HG02870 (cell line): ENCODE measurements at regions not wholly inside any gene's neighbourhood (a gene's known extent, or its start where the extent isn't known, plus 50 kb on each side); places are given as distances from the start of the nearest gene placed in this dataset.
"Not testable (repeated sequence)": the region's sequence is repeated elsewhere in the genome, so short reads cannot be mapped to it uniquely, and the experiment has no call there.

Source experiments
- ATAC-seq: cut with Tn5 transposase; IDR thresholded peaks from one replicate; pipeline ENCODE4 v1.9.1; 2021; ENCODE audit warnings: mild to moderate bottlenecking, moderate library complexity; ENCODE audit not compliant: unreplicated experiment

DNA sequence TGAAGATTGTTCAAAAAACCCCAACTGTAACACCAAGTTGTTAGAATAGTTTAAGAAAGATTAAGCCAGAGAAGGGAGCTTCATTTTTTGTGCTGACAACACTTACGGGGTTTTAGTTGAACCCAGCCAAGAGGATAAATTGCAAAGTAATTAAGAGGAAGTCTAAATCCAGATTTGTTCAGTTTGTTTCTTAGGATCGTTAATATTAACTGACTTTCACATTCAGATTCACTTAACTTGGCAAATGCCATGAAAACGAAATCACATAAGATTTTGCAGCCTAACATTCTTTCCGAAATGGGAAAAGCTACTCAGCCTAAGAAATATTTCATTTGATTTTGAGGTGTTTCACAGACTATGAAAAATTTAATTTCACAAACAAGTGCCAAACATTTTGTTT, 511.3 kb downstream of the TRIML1 start:
- no peak for ATAC-seq

DNA sequence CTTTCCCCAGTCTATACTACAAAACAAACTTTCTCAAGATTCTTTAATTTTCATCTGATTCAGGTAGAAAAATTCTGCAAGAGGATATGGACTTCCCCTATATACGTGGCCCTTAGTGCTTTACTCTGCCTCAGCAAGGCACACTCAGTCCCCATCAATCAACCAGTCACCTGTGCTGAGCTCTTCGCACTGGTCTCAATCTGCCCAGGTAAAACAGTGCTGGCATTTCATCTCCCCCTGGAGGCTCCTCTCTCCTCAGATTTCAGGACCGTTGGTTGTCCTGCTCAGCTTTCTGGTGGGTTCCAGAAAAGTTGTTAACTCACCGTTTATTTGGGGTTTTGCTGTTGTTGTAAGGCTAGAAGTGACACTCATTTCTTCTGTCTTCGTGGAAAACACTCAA, 518.1 kb downstream of the TRIML1 start:
- no peak for ATAC-seq

DNA sequence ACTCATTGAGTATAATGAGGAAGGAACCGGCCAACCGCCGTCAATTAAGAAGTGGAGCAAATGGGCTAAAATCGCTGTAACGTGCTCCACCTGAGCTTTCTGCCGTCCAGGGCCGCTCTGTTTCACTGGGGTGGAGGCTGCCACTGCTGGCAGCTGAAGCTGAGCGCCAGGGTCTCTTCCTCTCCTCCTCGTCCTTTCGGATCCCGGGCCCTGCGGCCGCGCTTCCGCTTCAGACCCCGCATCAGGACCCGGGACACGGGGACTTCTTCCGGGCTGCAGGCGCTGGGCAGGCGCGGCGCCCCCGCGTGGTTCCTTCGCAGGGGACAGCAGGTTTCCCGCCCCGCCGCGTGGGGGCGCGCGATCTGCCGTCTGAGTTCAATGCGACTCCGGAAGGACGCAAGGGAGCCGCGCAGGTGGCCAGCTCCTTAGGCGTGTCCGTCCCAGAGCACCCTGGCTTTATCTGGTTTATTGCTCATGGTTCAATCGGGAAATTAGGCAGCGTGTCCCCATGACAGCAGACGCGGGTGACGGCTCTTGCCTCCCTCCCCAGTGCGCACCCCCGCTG, 519.8 kb downstream of the TRIML1 start:
- ATAC-seq: no peak

- no peak for ATAC-seq
These were observed 521.6 kb downstream of the TRIML1 start for GRCh38 chr4:188660796-188661195.

DNA sequence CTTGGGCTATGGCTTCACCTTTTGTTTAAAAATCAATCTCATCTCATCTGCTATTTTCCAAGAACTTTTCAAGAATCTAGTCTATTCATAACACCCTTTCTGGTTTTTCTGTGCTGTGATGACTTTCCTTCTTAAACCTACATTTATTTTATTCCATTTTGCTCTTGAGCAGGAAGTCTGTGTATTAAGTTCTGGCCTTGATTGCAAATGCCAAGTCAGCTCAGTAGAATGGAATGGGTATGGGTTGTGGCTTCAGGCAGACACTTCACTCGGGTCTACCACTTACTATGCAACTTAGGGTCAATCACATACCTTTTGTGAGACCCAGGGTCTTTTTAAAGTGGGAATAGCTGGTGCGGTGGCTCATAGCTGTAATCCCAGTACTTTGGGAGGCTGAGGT, 522.3 kb downstream of the TRIML1 start:
- ATAC-seq: no peak

DNA sequence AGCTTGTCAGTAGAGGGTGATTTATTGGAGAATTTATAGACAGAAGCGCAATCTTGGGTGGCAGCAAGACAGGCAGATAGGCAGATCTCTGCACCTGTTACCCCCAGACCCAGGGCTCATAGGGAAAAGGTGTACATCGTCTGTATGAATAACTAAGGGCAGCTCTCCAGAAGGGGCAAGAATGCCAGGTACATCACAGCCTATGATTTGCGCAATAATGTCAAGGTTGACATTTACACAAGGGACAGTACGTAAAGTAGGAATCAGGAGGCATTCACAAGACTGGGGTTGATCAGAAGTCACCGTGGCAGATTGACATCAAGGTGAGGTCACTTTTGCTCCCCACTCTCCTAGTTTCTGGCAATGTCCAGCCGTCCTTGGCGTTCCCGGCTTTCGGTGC, 524.1 kb downstream of the TRIML1 start:
- no peak for ATAC-seq

DNA sequence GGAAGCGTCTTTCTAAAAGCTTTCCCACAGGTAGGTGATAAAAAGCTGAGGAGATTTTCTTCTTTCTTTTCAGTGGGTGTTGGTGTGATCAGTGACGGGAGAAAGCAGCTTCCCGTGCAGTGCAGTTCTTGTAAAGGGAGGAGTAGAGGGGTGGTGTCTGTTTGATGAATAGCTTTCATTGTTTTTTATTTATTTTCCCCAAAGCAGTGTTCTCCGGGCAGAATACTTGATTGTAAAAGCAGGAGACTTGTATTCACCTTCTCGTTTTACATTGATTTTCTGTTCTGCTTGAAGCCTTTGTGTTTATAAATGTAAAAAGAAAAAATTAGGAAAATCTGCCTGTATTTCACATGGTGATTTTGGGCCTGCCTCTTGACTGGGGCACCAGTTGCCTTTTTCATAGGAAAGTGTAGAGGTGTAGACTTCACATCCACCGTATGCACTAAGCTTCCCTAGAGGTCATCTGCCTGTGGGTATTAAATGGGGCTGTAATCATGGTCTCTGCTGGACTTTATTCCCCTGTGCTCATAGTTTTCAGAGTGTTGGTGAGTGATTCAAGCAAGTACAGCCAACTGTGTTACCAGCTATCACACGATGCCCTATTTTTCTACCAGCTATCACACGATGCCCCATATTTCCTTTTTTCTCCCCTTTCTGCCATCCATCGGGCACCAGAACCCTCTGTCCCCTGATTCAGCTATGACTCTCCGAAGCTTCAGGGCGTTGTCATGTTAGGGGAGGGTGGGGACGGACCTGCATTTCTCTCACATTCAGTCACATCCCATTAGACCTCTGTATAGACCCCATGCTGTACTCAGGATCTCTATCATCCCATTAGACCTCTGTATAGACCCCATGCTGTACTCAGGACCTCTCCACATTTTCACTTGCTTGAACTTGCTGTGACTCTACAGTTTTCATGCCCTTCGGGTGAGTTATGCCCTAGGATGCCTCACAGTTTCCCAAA, 526.5 kb downstream of the TRIML1 start:
- no peak for ATAC-seq

DNA sequence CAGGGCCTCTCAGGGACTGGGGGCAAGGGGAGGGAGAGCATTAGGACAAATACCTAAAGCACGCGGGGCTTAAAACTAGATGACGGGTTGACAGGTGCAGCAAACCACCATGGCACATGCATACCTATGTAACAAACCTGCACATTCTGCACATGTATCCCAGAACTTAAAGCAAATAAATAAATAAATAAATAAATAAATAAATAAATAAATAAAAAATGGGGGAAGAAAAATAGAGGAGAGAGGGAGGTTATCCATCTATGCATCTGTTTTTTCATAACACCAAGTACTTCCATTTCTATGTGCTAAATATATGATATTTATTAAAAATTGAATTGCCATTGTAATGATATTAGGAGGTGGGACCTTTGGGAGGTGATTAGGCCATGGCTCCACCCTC, 539.5 kb downstream of the TRIML1 start:
- ATAC-seq: not testable (repeated sequence)

- ATAC-seq: no peak
These were observed 540.9 kb downstream of the TRIML1 start for GRCh38 chr4:188680004-188680666.

DNA sequence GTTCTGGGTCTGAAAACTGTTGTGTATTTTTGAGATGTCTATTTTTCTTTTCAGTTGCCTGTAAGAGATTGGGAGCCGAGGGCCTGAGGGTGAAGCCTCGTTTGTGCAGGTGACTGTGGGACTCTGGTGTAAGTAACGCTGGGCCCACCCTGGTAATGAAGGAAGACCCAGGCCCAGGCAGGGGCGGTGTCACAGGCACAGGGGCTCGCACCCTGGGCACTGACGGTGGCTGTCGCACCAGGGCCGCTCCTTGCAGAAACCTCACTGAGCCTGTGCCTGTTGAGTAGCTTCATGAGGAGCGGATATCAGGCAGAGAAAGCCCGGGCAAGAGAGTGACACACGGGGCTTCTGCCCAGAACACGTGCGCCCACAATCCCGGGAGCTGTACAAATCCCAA, 541.4 kb downstream of the TRIML1 start:
- no peak for ATAC-seq

DNA sequence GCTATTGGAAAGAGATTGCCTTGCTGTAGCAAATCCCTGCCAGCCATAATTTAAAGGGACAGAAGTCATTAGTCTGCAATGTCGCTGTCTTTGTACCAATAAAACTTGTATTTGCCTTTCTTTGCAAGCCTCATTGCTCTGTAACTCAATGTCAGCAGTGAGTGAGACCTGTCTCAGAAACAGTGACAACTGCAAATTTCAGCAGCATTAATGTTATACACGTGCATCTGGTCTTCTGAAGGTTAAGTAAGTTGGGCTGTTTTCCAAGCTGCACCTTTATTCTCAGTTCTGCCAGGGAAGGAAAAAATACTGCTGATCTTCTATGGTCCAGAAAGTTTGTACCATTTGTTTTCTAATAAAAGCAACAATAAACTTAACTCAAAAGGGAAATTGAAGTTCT, 543.1 kb downstream of the TRIML1 start:
- ATAC-seq: no peak

DNA sequence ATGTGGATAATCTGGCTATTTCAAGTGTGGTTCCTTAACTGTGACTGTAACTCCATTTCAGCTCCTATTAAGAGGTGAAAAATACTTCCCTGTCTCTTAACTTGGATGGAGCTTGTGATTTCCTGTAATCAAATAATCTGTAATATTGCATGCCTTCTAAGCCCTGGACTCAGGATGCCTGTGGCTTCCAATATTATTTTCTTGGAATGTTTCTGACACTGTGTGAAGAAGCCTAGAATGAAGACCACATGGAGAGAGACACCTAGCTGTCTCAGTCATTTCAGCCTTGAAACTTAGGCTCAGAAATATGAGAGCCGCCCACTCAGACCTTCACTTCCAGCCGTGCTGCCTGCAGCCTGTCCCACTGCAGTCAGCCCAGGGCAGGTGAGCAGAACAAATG, 544.3 kb downstream of the TRIML1 start:
- ATAC-seq: no peak

DNA sequence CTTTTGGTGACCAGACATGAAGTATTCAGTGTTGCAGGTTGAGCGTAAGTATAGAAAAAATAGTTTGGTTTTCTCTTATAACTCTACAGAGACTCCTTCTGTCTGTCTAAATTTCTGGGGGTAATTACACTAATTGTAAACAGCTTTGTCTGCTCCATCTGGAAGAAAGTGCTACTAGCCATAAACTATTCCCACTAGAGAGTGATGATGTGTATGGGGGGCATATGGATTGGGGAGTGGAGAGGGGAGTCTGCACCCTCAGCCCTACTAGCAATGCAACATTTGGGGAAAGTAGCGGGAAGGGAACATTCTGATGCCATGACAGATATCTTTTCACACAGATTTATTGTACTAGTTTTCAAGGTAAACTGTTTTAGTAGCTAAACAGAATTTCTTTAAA, 549.7 kb downstream of the TRIML1 start:
- ATAC-seq: no peak

DNA sequence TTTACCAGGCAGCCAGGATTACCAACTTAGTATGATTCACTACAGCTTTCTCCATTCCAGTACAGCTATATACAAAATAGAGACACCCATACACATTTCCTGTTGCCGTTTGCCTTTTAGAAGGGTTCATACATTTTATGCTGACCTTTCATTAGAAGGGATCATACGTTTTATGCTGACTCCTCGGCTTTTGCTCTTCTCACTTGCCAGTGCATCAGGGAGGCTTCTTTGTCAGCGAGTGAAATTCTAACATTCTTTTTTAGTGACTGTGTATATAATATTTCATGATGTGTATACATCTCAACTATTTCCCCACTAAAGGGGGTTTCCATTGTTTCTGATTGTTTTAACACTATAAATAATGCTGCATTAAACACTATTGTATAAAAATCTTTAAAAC, 552.6 kb downstream of the TRIML1 start:
- no peak for ATAC-seq

GRCh38 chr4:188695261-188695660, 556.0 kb downstream of the TRIML1 start:
- no peak for ATAC-seq

DNA sequence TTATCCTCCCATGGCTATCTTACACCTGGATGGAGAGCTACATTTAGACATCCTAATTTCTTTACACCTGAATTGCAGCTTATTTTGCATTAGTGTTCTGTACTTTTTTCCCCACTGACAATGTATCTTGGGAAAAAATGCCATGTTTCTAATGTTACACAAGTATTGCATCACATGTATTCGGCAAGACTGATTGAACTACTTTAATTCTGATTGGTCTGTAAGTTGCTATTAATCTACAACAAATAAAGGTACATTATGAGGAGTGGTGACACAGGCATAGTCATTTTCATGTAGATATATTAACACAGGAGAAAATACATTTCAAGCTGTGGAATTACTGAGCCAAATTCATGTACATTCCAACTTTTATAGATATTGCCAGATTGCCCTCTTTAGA, 558.0 kb downstream of the TRIML1 start:
- ATAC-seq: no peak

DNA sequence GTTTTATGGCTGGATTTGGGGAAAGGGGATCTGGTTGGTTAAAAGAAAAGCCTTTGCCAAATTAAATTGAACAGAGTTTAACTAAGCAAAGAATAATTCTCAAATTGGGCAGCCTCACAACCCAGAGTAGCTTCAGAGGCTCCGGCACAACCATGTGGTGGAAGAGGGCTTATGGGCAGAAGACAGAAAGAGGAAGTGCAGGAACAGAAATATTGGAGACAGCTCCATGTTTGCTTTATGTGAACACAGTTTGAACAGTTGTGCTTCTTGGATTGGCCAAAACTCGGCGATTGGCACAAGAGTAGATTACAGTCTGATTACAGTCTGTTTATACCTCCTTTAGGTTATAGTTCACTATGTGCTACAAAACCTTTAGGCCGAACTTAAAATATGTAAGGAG, 562.7 kb downstream of the TRIML1 start:
- ATAC-seq: no peak

- ATAC-seq: no peak
These were observed 565.0 kb downstream of the TRIML1 start for GRCh38 chr4:188704288-188704687.

DNA sequence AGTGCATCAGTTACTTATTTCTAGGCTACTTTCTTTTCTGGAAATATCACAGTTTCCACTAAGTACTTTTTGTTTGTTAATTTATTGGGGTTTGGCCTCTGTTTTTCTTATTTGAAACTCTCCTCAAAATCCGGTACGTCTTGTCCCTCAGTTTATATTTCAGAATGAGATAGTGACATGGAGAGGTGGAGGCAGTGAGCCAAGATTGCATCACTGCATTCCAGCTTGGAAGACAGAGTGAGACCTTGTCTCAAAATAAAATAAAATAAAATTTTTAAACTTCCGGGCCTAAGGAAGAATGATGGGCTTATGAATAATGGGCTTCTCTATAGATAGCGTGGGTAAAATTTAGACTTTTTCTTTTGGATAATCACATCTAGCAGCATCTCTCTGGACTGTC, 567.8 kb downstream of the TRIML1 start:
- ATAC-seq: no peak

- no peak for ATAC-seq
These were observed 575.3 kb downstream of the TRIML1 start for GRCh38 chr4:188714501-188714900.

GRCh38 chr4:188714907-188715306, 575.7 kb downstream of the TRIML1 start:
- no peak for ATAC-seq

DNA sequence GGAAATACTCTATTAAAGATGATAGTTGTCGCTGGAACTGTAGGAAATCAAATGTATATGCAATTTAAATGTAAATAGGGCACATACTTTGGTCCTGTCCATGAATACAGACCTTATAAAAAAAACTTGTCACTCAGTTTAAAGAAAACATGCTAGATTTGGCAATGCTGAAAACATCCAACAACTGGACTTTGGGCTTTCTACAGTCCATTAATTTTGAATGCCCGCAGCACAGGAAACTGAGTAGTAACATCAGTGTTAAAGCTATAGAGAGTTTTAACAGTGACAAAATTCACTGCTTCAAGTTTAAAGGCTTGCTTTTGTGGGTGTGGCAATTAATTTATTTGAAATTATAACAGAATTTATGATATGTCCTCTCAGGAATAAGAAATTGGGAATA, 578.4 kb downstream of the TRIML1 start:
- no peak for ATAC-seq
